Activated naive CD4-positive, alpha-beta T cell treated with anti-CD3 and anti-CD28 coated beads, Interleukin-2, amount 50 U/mL, for 72 hours (primary cell): ENCODE measurements at regions not wholly inside any gene's neighbourhood (a gene's known extent, or its start where the extent isn't known, plus 50 kb on each side); places are given as distances from the start of the nearest gene placed in this dataset.

Source experiments
- ATAC-seq, 2 donors: fragments of 150-1000 bp; cut with Tn5 transposase; 2 replicates each; pipeline ENCODE4 v1.10.0; 2021; ENCODE audit warnings: mild to moderate bottlenecking in 2 of 2, moderate library complexity in 2 of 2
- DNase-seq, 2 donors: peaks; one replicate each; pipeline ENCODE4 v3.0.0; 2021 to 2022; ENCODE audit warnings: low spot score in 2 of 2
- H3K27ac Mint-ChIP-seq, 2 donors: one replicate each; pipeline ENCODE4 v1.8.0; 2022; ENCODE audit warnings: mild to moderate bottlenecking in 2 of 2, mixed read lengths in 2 of 2
- H3K36me3 Mint-ChIP-seq, 2 donors: one replicate each; pipeline ENCODE4 v1.8.0; 2022; ENCODE audit warnings: mixed read lengths in 2 of 2
- H3K9me3 Mint-ChIP-seq, 2 donors: one replicate each; pipeline ENCODE4 v1.8.0; 2022; ENCODE audit warnings: mixed read lengths in 2 of 2

DNA sequence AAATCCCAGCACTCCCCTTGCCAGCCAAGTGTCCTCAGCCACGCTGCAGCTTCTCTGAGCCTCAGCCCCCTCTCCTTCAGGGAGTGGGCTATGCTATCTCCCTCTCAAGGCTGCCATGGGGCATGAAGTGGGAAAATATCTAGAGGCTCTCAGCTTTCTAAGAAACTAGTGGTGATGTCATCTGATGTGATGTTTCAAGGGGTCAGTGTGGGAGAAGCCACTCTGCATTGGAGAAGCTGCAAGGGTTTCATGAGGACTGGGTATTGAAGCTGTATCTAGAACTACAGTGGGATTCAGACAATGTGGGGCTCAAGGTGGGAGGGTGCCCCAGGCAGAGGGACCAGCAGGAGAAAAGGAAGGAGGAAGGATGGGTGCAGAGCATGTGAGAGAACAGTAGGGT lies 210.2 kb downstream of the TLE3 start:
- Mint-ChIP-seq H3K36me3 (peaks cover 0 to 6% of the 10 kb centered on the region in 2 donors), H3K27ac (no peak overlapping the region), H3K9me3 (peaks cover 4 to 5% of the 10 kb centered on the region in 2 donors)
- ATAC-seq (no peak), DNase-seq (no peak)

DNA sequence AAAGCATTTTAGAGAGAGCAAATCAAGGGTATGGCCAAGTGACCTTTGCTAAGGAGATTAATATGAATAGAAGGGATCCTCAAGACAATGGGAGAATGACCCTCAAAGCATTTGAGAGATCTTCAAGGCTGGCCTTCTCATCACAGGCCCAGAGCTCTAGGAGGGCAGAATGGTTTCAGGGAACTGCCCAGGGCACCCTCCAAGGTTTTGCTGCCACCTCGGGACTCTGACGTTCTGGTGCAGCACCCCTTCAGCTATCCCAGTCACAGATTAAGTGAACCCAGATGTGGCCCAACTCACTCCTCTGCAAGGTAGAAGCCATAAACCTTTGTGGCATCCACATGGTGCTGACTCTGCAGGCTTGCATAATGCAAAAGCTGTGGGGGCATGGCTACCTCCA lies 209.3 kb downstream of the TLE3 start:
- DNase-seq: no peak
- H3K27ac Mint-ChIP-seq: no peak overlapping the region
- peaks cover 2 to 3% of the 10 kb centered on the region in 2 donors for H3K9me3 Mint-ChIP-seq
- H3K36me3 Mint-ChIP-seq: peaks cover 0 to 3% of the 10 kb centered on the region in 2 donors
- no peak for ATAC-seq

DNA sequence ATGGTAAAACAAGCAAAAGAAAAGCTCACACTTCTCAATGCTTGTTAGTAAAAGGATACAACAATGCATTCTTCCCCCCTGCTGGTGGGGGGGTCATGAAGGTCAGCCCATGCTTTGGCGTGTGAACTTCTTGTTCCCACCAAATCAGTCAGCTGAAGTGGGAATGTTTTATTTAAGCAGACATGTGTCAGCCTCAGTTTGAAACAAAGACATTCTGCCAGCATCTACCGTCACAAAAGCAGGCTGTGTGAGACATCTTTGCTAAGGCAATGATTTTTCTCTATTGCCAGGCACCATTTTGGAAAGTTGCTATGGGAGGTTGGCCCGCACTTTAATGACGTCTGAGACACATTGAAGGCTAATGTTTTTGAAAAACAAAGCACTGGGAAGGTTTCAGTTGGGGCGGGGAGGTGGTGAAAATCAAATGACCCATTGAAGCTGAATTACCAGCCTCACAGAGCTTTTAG lies 206.6 kb downstream of the TLE3 start:
- H3K27ac Mint-ChIP-seq: no peak overlapping the region
- no peaks in the 10 kb centered on the region for H3K36me3 Mint-ChIP-seq
- no peak for ATAC-seq
- DNase-seq: no peak
- H3K9me3 Mint-ChIP-seq: peaks cover 0 to 10% of the 10 kb centered on the region in 2 donors

DNA sequence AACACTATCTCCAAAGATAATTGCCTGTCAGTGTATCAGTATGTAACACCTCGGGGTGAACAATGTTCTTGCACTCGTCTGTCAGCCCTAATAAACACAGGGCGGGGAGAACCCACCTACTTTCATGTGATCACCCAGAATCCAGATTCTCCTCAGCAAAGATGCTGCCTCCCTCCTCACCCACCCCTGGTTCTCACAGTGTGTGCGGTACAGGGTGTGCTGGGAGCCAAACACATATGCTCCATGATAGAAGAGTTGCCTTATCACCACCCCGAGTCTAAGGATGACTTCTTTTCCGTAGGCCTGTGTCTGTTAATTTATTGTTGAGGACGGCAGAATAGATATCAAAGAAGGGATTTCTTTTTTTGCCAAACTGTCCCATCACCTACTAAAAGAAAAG lies 206.1 kb downstream of the TLE3 start:
- Mint-ChIP-seq H3K27ac (no peak overlapping the region), H3K36me3 (no peaks in the 10 kb centered on the region), H3K9me3 (peaks cover 0 to 10% of the 10 kb centered on the region in 2 donors)
- ATAC-seq (no peak), DNase-seq (no peak)

DNA sequence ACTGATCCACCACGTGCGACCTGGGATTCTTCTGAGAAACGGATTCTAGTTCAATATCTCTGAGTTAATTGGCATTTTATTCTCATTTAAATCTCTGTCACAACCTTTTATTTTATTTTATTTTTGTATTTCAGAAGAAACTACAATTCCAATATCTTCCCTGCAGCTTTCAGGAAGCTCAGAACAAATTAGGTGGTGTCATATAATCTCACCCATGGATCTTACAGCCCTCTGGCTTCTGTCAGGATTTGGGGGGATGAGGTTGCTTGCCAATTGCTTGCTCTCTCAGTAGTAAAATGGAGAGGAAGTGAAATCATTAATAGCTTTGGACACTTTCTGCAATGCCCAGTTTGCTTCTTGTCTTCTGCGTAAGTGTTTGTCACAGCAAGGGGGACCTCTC lies 205.4 kb downstream of the TLE3 start:
- H3K27ac Mint-ChIP-seq: no peak overlapping the region

DNA sequence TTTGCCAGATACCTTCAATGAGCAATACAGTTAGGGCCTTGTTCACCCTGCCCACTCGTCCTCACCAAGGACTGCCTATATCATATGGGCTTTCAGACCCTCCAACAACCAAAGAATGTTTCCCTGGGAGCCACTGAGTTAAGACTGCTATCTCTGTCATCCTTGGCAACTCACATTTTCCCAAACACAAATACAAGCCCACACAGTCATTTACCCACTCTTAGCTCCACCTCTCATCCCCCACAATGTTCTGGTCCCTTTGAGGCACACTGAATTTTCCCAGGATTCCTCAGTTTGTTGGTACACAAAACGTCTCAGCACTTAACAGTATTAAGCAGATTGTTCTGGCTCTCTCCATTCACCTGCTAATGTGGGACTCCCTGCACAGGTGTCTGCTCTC lies 204.6 kb downstream of the TLE3 start:
- H3K36me3 Mint-ChIP-seq: no peaks in the 10 kb centered on the region
- H3K27ac Mint-ChIP-seq: no peak overlapping the region
- ATAC-seq: no peak
- no peak for DNase-seq
- peaks cover 0 to 10% of the 10 kb centered on the region in 2 donors for H3K9me3 Mint-ChIP-seq

More for the DNA sequence above, 205.4 kb downstream of the TLE3 start:
- no peak for ATAC-seq
- Mint-ChIP-seq H3K36me3 (no peaks in the 10 kb centered on the region), H3K9me3 (peaks cover 0 to 10% of the 10 kb centered on the region in 2 donors)
- DNase-seq: no peak

DNA sequence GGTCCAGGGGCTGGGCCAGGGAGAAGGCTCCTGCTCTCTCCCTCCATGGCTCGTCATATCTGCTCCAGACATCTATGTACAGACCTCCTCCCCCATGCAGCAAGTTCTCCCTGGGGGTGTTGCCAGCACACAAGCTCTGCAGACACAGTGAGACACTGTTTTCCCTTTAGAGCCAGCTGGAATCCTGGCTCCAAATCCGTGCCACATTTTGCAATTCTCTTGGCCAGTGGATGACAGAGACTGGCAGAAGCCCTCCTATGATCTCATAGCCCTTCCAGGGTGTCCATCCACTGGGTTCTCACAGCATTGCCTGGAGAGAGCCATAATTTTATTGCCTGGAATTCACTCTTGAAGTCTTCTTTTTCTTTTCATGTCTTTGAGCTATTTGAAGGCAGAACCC lies 203.9 kb downstream of the TLE3 start:
- no peak overlapping the region for H3K27ac Mint-ChIP-seq
- ATAC-seq (no peak), DNase-seq (no peak)
- H3K36me3 Mint-ChIP-seq: no peaks in the 10 kb centered on the region
- peaks cover 0 to 10% of the 10 kb centered on the region in 2 donors for H3K9me3 Mint-ChIP-seq

DNA sequence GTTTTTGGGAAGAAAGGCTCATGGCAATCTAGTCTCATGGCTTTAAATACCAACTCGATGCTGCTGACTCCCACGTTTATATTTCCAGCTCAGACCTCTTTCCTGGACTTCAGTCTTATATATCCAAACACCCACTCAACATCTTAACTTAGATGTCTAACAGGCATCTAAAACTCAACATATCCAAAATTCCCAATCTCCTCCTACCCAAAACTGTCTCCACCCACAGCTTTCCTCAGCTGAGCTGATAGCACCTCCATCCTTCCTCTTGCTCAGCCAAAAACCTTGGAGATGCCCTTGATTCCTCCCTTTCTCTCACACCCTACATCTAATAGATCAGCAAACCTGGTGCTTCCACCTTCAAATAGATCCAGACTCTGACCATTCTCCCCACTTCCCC lies 202.5 kb downstream of the TLE3 start:
- no peaks in the 10 kb centered on the region for H3K36me3 Mint-ChIP-seq
- DNase-seq (no peak), ATAC-seq (no peak)
- peaks cover 0 to 10% of the 10 kb centered on the region in 2 donors for H3K9me3 Mint-ChIP-seq
- no peak overlapping the region for H3K27ac Mint-ChIP-seq

DNA sequence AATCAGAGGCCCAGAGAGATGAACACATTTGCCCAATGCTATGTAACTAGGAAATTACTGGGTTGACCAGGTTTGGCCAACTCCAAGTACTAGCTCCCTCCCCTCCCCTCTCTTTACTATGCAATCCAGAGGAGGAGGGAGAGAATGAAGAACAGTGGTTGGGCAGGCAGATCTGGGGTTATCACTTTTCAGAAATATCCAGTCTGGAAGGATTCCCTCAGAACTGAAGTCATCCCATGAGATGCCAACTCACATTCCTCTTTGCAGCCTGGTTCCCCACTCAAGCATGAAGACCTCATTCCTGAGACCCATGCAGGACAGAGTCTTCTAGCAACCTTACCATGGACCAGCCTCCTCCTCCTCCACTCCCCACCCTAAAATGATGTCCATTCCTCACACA lies 201.1 kb downstream of the TLE3 start:
- DNase-seq: no peak
- H3K36me3 Mint-ChIP-seq: no peaks in the 10 kb centered on the region
- H3K9me3 Mint-ChIP-seq: peaks cover 0 to 10% of the 10 kb centered on the region in 2 donors
- H3K27ac Mint-ChIP-seq: no peak overlapping the region
- no peak for ATAC-seq

DNA sequence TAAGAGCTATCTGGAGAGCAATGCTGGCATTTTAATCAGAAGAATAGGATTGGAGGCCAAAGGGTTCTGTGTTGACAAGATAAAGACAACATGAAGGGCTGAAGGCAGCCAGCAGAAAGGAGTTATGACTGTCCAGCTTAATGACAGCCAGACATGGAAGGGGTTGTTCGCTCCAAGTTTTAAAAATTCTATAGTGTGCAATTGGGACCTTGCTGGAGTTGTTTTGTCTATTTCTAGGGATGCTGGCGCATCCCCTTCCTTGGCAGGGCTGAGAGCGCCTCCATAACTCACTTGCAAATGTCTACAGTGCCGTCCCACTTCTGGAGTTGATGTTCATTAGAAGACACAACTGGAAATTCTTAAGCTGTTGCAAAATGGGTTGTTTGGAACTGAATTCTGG lies 200.7 kb downstream of the TLE3 start:
- H3K9me3 Mint-ChIP-seq: peaks cover 0 to 10% of the 10 kb centered on the region in 2 donors
- ATAC-seq (no peak), DNase-seq (no peak)
- H3K27ac Mint-ChIP-seq: no peak overlapping the region
- H3K36me3 Mint-ChIP-seq: no peaks in the 10 kb centered on the region

DNA sequence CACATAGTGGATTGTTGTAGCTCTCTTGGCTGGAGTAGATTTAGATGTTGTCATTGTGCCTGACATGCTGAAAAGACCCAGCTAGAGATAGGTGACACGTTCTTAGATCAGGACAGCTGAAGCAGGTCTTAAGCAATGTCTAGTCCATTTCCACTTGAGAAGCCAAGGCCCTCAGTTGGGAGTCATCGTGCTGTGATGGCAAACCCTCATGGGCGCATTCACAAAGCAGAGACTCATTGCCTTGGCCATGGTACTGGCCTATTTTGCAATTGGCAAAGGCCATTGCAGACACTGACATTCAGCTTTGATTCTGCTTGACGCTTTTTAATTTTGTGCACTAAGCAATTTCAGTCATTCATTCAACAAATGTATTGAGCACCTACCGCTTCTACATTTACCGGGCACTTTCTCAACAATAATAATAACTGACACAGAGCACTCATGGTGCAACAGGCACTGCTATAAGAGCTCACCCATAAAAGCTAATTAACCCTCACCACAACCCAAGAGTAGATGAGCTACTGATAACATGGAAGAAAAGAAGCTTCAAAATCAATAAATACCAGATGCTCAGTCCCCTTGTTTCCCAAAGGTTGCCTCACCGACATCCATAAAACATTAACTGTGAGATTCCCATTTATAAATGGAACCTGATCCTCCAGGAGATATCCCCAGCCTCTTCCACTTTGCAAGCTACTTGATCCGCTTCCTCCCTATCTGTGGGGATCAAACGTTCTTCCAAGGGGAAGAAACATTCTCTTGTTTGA lies 200.1 kb downstream of the TLE3 start:
- no peaks in the 10 kb centered on the region for H3K36me3 Mint-ChIP-seq
- no peak overlapping the region for H3K27ac Mint-ChIP-seq
- DNase-seq: no peak
- no peak for ATAC-seq
- H3K9me3 Mint-ChIP-seq: peaks cover 0 to 10% of the 10 kb centered on the region in 2 donors

DNA sequence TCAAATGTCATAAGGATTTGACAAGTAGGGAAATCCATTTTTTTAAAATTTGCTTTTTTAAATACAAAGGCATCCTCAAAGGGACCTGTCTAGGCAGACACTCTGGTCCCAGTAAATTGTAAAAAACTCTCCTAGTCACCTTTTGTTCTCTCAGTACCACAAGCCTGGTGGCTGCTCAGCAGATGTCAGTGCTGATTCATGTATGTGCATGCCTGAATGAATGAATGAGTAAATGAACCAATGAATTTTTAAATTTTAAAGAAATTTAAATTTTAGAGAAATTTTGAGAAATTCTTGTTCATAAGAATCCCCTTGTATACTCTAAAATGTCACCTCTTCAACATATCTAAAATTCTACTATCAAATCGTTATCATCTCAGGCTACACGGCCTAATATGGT lies 199.5 kb downstream of the TLE3 start:
- H3K9me3 Mint-ChIP-seq: peaks cover 0 to 10% of the 10 kb centered on the region in 2 donors
- ATAC-seq (no peak), DNase-seq (no peak)
- no peaks in the 10 kb centered on the region for H3K36me3 Mint-ChIP-seq
- H3K27ac Mint-ChIP-seq: no peak overlapping the region

DNA sequence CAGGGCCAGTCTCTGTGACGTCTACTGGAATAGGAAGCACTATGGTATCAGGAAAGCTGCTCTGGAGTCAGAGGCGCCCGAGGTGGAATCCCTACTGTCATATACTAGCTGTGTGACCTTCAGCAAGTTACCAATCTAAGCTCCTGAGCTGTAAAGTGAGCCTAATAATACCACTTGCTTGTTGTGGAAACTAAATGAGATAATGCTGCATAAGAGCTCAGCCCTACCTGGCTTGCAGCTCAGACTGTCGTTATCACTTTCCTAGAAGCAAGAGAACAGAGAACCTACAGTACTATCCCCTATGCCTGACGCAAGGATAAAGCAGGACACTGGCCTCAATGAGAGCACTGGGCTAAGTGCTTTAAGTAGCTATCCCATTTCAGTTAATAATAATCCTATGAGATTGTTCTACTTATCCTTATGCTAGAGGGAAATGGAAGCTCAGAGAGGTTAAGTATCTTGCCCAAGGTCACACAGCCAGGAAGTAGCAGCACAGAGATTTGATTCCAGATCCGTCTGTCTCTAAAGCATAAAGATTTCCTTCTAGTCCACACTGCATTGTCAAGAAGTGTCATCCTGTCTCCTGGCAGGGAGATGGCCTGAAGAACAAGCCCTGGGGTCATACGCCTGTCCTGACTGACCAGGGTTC lies 195.2 kb downstream of the TLE3 start:
- H3K27ac Mint-ChIP-seq: no peak overlapping the region
- no peak for DNase-seq
- H3K36me3 Mint-ChIP-seq: no peaks in the 10 kb centered on the region
- no peak for ATAC-seq
- H3K9me3 Mint-ChIP-seq: no peaks in the 10 kb centered on the region

DNA sequence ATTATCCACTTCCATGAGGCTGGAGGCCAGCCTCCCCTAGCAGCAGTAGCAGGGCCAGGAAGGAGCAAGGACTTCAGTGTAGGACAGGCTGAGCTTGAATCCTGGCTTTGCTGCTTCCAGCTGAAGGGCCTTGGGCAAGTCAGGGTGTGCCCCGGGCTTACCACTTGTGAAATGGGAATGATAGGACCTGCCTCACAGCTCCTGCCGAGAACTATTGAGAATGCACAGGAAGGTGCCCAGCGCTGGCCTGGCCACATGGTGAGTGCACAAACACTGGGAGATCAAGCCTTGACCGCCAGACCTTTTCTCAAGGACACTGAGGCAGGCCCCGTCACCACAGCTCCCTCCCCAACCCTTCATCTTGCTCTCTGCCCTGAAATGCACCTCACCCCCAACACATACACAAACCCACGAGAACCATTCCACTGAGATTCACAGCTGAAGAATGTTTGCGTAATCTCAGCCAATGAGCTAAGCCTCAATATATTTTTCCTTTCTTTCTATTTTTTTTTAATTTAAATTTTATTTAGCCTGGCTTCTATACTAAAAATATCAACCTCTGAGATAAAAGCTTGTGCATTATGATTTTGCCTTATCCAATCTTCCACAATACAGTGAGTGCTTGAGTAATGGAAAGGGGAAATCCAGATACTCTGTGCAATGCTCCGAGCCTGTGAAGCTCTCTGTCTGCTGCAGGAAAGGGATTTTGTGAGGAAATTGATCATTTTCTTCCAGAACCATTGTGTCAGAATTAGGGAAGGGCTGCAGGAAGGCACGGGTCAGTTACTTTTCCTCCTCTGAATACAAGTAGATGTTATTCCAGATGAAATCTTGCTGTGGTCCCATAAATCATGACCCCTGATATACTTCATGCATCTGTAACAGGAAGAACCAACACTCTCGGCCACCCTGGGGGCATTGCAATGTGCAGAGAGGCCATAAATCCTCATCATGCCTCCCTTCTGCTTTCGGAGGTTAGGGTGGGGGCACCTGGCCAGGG lies 193.9 kb downstream of the TLE3 start:
- no peak overlapping the region for H3K27ac Mint-ChIP-seq
- H3K36me3 Mint-ChIP-seq: no peaks in the 10 kb centered on the region
- peaks cover 0 to 6% of the 10 kb centered on the region in 2 donors for H3K9me3 Mint-ChIP-seq
- ATAC-seq: no peak
- DNase-seq: no peak

DNA sequence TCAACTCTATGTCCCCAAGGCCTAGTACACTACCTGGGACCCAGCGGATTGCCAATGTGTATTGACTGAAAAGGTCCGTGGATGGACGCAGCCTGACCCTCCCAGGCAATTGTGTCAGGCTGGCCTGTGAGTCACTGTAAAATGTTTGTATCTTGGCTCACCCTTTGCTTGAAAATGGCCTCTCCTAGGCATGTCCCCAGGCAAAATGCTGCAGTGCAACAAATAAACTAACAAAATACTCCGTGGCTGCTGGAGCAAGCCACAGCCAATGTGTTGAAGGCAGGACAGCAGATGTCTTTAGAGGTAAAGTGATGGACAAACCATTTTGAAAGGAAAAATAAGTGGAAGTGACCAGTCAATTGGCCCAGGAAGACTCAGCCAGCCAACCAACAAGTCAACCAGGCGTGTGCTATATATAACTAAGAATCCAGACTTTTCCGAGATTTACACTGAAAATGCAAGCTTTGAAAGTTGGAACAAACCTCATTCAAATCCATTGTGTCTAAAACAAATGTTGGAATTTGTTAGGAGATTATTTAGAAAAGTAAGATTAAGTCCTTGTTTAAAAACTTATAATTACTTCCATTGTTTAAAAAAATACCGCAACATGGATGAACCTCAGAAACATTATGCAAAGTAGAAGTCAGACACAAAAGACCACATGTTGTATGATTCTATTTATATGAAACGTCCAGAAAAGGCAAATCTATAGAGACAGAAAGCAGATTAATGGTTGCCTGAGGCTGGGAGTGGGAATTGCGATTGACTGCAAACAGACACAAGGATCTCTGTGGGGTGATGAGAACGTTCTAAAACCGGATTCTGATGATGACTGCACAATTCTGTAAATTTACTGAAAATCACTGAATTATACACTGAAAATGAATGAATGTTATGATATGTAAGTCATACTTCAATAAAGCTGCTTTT lies 191.2 kb downstream of the TLE3 start:
- no peak overlapping the region for H3K27ac Mint-ChIP-seq
- no peaks in the 10 kb centered on the region for H3K36me3 Mint-ChIP-seq
- peaks cover 0 to 17% of the 10 kb centered on the region in 2 donors for H3K9me3 Mint-ChIP-seq
- no peak for ATAC-seq
- DNase-seq: no peak

DNA sequence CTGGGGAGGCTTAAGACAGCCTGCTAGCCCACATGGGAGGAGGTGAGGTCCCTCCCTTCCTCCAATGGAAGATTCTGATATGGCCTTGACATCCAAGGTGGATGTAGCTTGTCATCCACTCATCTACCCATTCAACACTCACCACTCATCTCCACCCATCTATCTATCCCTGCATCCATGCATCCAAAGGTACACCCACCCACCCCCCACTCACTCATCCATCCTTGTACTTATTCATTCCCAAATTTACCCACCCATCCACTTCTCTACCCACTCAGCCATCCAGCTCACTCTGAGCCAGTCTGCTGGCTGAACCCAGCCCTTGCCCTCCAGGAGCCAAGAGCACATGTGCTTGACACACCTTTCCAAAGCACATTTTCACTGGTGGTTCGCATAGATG lies 189.7 kb downstream of the TLE3 start:
- H3K9me3 Mint-ChIP-seq: peaks cover 0 to 17% of the 10 kb centered on the region in 2 donors
- no peak overlapping the region for H3K27ac Mint-ChIP-seq

More for the DNA sequence above, 189.7 kb downstream of the TLE3 start:
- ATAC-seq (no peak), DNase-seq (no peak)
- no peaks in the 10 kb centered on the region for H3K36me3 Mint-ChIP-seq
